ENCODE measurements at regions not wholly inside any gene's neighbourhood (a gene's known extent, or its start where the extent isn't known, plus 50 kb on each side); places are given as distances from the start of the nearest gene placed in this dataset.

DNA sequence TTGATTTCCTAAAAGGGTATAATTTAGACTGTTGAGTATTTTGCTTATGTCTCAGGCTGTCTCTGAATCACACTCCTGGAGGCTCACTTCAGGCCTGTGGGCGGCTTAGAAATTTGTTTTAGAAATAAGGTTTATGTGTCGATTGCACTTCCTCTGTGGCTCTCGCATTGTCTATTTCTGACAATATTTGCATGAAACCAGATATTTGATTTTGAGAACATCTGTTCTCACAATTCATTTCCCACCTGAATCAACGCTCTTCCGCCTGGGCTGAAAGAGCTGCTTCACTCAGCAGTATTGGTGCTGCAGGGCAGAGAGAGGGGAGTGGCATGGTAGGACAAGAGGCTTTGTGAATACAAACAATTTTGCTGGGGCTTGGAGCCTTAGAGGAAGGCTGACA, 262.0 kb downstream of the ADRA2A start:
- intact Hi-C loops (cut with DNase I) = no loop called here
- Histone ChIP-seq H3K9me3 (peaks cover 0 to 38% of the 10 kb centered on the region in 2 donors), H3K36me3 (no peaks in the 10 kb centered on the region)

DNA sequence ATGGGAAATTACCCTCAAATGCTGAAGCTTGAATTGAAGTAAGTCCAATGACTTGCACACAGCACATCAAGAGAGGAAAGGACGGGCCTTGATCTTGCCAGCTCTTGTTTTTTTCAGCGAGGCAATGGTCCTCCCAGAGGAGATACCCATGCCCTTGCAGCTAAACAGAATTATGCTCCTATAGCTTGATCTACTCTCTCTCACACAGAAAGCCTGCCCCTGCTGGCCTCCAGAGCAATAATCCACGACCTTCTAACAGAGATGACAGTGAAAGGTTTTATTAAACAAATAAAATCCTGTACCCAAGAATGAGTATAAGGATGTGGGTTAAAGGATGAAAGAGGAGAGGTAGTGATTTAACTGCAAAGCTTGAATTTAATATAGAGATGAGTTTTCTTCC, 268.0 kb downstream of the ADRA2A start:
- no peaks in the 10 kb centered on the region for H3K27me3 ChIP-seq

More for the DNA sequence above, 262.0 kb downstream of the ADRA2A start:
- ATAC-seq = no peak
- TF ChIP-seq CTCF (IDR thresholded peaks at IDR 0.05) = no peak
- Histone ChIP-seq H3K4me3 (no peak overlapping the region), H3K27me3 (no peaks in the 10 kb centered on the region), H3K4me1 (no peaks in the 10 kb centered on the region), H3K27ac (no peak overlapping the region)
- no peak for DNase-seq

DNA sequence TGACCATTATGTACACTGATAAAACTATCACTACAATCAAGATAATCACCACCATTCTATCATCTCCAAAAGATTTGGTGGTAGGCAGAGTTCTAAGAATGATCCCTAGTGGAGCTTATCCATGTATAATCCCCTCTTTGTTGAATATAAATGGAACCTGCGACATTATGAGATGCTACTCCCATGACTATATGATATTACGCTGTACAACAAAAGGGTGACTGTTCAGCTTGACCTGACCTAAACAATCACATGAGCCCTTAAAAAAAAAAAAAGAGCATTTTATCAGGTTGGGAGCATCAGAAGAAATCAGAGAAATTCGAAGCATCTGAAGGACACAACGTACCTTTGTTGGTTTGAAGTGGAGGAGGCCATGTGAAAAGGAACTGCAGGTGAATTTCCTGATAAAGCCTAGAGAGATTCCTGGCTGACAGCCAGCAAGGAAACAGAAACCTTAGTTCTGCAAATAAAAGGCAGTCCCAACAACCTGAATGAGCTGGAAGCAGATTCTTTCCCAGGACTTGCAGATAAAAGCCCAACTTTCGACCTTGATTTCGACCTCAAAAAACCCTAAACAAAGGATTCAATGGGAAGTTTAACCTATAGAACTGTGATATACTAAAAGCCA, 270.7 kb downstream of the ADRA2A start:
- TF ChIP-seq CTCF (IDR thresholded peaks at IDR 0.05) = no peak
- H3K9me3 ChIP-seq = peaks cover 0 to 5% of the 10 kb centered on the region in 2 donors
- H3K27ac ChIP-seq = no peak overlapping the region
- no peaks in the 10 kb centered on the region for H3K4me1 ChIP-seq
- peak in 2 of 4 donors; percentile 16 to 73 for DNase-seq
- no peaks in the 10 kb centered on the region for H3K36me3 ChIP-seq
- H3K4me3 ChIP-seq = no peak overlapping the region
- peaks cover 0 to 1% of the 10 kb centered on the region in 2 donors for H3K27me3 ChIP-seq
- peak; percentile 62 for ATAC-seq
- intact Hi-C loops (cut with DNase I) = no loop called here

More for the DNA sequence above, 268.0 kb downstream of the ADRA2A start:
- peaks cover 0 to 32% of the 10 kb centered on the region in 2 donors for H3K9me3 ChIP-seq
- no peak for TF ChIP-seq CTCF (IDR thresholded peaks at IDR 0.05)
- H3K4me1 ChIP-seq = no peaks in the 10 kb centered on the region
- H3K4me3 ChIP-seq = no peak overlapping the region
- DNase-seq = no peak
- intact Hi-C loops (cut with DNase I) = no loop called here
- no peak for ATAC-seq
- no peaks in the 10 kb centered on the region for H3K36me3 ChIP-seq
- no peak overlapping the region for H3K27ac ChIP-seq

GRCh38 chr10:111348076-111348475, 271.2 kb downstream of the ADRA2A start:
- H3K36me3 ChIP-seq = no peaks in the 10 kb centered on the region
- no peak overlapping the region for H3K4me3 ChIP-seq
- peaks cover 0 to 6% of the 10 kb centered on the region in 2 donors for H3K27me3 ChIP-seq
- no peak for TF ChIP-seq CTCF (IDR thresholded peaks at IDR 0.05)
- intact Hi-C loops (cut with DNase I) = no loop called here
- H3K27ac ChIP-seq = no peak overlapping the region
- DNase-seq (no peak), ATAC-seq (no peak)
- H3K9me3 ChIP-seq = no peaks in the 10 kb centered on the region
- no peaks in the 10 kb centered on the region for H3K4me1 ChIP-seq

DNA sequence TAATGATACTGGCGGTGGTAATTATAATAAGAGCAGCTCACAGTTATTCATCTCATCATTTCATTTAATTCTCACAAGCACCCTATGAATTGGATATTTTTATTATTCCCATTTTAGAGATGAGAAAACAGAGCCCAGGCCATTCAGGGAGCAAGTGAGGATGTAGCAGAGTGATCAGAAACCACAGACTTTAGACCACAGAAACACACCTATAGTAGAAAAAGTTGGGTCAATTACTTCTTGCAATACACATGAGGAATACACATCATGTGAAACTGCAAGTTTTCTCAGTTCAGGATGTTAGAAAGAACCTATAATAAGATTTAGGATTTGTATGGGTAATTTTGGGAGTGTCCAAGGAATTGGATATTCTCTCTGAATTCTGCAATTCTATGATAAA, 278.0 kb downstream of the ADRA2A start:
- ATAC-seq = no peak
- intact Hi-C loops (cut with DNase I) = no loop called here
- TF ChIP-seq CTCF (IDR thresholded peaks at IDR 0.05) = no peak
- no peak overlapping the region for H3K27ac ChIP-seq
- H3K4me1 ChIP-seq = no peaks in the 10 kb centered on the region
- H3K27me3 ChIP-seq = peaks cover 0 to 16% of the 10 kb centered on the region in 2 donors
- no peak overlapping the region for H3K4me3 ChIP-seq
- no peaks in the 10 kb centered on the region for H3K36me3 ChIP-seq
- DNase-seq = no peak
- H3K9me3 ChIP-seq = no peaks in the 10 kb centered on the region
